NCI-H2107 (cell line): ENCODE measurements at regions not wholly inside any gene's neighbourhood (a gene's known extent, or its start where the extent isn't known, plus 50 kb on each side); places are given as distances from the start of the nearest gene placed in this dataset.
"Not testable (repeated sequence)": the region's sequence is repeated elsewhere in the genome, so short reads cannot be mapped to it uniquely, and the experiment has no call there.

Experiments
- DNase-seq: peaks from one replicate; lab custom pipeline; 2025; lab: John Stamatoyannopoulos, UW

DNA sequence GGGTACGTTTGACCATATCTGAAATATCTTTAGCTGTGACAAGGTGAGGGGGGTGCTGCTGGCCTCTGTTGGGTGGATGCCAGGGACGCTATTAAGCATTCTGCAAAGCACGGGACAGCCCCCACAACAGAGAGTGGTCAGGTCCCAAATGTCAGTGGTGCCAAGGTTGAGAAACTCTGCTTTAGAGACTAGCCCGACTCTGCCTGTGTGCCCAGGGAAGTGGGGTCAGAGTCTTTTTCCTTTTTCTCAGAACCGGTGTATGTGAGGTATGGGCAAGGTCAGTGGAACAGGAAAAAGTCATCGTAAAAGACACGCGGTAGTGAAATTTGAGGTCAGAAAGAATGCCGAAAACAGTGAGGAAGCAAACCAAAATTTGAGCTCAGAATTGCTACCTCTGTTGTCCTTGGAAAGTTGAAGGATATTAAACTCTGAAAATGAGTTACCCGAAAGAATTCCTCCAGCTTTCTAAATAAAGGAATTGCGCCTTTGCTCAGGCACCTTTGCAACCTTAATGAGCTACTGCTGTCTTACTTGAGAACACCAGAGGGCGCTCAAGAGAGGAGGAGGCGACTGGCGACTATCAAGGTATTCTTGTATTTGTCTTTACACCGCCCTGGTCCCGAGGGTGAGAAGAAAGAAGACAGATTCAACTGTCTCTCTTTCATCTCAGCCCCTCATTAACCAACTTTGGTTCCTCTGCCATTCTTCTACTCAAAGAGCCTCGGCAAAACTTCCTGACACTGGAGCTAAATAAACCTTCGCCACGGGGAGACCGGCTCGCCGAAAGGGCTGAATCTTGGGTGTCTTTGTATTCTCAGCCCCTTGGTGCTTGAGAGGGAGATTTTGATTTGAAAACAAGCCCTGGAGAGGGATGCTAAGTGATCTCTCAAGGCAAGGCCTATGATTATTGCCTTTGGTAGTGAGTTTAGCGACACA is 85.4 kb upstream of the OLIG2 start:
- DNase-seq = peak; percentile 41

- DNase-seq = no peak
Observed at GRCh38 chr21:32941263-32941662, 84.5 kb upstream of the OLIG2 start.

GRCh38 chr21:32946654-32947053 is 79.1 kb upstream of the OLIG2 start:
- no peak for DNase-seq

GRCh38 chr21:32947736-32948135 is 78.0 kb upstream of the OLIG2 start:
- DNase-seq = no peak

DNA sequence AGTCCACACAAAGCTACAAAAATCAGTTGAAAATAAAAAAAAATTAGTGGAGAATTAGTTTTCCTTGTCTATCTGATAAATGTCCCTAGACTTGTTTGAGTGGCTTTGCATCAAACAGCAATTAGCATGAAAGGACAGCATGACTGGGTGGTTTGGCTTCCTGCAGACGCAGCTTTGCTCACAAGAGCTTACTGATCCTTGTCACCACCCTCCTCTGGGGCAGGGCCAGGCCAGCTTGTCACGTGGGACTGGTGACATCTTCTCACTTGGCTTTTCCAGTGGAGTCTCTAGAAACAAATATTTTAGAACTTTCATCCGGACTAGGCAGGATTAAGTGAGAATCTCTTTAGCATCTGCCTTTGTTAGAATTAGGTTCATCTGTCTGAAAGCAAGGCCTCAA is 76.0 kb upstream of the OLIG2 start:
- DNase-seq = no peak

DNA sequence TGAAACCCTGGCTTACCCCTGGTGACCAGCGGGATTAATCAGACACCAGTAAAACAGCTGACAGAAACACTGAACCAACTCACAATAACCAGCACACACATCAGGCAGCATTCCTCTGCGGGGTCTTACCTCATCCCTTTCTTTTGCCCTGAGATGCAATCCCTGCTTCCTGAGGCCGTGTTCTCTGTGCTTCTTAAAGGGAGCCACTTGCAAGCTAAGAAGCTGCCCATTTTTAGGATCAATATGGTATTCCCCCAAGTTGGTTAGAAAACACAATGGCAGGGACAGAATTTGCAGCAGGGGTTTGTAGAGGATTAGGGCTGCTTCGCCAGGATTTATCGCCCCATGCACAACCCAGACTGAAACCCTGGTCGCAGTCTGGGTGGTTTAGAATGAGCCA is 74.7 kb upstream of the OLIG2 start:
- DNase-seq = no peak

DNA sequence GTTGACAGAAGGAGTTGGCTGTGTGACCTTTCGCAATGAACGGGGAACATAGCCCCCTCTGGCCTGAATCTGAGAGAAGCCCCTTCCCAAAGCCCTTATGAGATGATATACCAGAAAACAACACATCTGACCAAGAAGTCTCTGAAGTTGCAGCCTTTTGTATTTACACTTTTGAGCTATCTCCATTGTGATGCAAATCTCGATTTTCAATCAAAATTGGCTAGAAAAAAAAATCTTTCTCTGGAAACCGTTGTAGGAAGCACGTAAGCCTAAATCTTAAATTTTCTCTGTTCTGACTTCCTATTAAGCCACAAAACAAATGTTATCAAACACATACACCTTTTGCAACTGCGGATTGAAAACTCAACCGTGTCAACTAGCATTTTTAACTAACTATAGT is 71.4 kb upstream of the OLIG2 start:
- no peak for DNase-seq

GRCh38 chr21:32955311-32956060 is 70.2 kb upstream of the OLIG2 start:
- no peak for DNase-seq

DNA sequence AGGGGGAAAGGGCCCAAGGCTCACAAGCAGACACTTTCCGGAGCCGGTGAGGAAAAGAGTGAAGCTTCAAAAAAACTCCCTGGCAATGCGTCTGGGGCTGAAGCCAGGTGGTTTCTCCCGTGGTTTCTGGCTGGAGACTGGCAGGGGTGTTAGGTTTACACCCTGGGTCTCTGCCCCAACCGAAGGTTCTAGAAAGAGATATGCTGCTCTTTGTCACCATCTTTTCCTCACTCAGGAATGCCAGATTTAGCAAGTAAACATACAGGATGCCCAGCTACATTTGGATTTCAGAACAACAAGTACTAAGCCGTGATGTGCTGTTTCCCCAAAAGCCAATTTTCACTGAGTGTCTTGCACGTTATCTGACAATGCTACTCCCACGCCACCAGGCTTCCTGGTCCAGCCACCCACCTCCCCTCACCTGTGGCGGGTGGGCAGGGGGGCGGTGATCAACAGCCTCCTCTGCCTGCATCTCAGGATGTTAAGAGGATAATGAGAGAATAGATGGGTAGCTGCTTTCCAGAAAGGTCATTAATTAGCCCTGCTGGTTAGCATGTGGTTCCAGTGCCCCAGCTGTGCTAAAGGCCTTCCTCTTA is 69.6 kb upstream of the OLIG2 start:
- no peak for DNase-seq

DNA sequence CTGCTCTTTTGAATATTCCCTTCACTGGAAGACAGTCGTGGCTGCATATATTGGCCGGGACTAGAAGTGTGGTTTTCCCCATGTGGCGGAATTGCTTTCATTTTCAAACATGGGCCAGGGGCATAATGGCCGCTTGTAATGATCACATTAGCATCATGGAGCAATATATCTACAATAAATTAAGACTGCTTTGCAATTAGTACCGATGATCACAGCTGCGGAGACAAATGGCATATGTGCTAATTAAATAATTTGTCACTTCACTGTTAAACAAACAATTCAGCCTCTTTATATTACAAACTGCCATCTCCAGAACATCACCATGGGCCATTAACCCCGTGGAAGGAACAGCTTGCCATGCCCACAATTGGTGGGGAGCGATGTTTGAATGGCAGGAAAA is 68.2 kb upstream of the OLIG2 start:
- DNase-seq = no peak

- no peak for DNase-seq
Observed at GRCh38 chr21:32958288-32959002, 67.3 kb upstream of the OLIG2 start.

DNA sequence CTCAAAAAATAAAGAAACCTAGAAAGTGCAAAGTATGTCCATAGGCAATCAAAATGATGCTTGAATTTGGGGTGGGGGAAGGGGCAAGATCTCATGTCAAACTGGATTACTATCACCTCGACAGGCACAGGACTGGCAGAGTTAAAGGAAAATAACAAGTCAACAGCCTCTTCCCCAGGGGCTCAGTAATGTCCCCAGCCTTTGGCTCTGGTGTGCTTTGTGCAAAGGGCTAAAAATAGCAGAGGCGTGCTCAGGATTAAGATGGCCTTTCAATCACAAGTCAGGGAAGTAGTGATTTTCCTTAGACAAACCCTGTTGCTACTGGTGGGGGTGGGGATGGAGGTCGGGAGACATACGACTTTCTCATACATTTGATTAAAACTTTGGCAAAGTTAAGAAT is 63.5 kb upstream of the OLIG2 start:
- no peak for DNase-seq

DNA sequence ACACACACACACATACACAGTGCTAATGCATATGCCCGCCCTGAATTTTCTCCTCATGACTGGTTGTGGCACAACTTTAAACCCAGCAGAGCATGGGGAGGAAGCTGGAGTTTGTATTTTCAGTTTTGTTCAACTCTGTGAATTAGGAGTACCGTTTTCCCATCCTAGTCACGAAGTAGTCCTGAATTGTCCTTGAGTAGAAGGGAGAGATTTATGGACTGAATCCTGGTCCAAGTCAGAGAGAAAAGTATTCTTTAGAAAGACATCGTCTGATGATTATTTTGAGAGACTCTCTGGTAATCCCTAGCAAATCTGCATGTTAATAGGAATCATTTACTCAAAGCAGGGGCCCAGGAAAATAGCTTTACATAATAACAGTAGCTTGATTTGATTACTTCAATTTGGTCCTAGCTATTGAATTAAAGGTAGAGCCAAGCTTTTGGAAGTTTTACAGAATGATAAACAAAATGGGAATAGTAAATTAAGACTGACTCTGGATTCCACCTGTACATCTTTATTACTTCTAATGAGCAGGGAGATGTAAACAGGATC is 60.5 kb upstream of the OLIG2 start:
- no peak for DNase-seq

GRCh38 chr21:32966120-32966519 is 59.6 kb upstream of the OLIG2 start:
- no peak for DNase-seq

- DNase-seq = not testable (repeated sequence)
Observed at GRCh38 chr21:32968103-32968502, 57.6 kb upstream of the OLIG2 start.

GRCh38 chr21:32974653-32975052 is 51.1 kb upstream of the OLIG2 start:
- no peak for DNase-seq

- no peak for DNase-seq
Observed at GRCh38 chr21:32975811-32976431, 49.8 kb upstream of the OLIG2 start.
